ENCODE measurements at regions not wholly inside any gene's neighbourhood (a gene's known extent, or its start where the extent isn't known, plus 50 kb on each side); places are given as distances from the start of the nearest gene placed in this dataset.
"Not testable (repeated sequence)": the region's sequence is repeated elsewhere in the genome, so short reads cannot be mapped to it uniquely, and the experiment has no call there.

- Mint-ChIP-seq H3K4me1 (ENCODE audit: low read depth) (no peaks in the 10 kb centered on the region), H3K4me3 (no peak overlapping the region), H3K9me3 (peaks cover 21% of the 10 kb centered on the region), H3K27ac (no peak overlapping the region), H3K27me3 (no peaks in the 10 kb centered on the region), H3K36me3 (ENCODE audit: low read depth) (no peaks in the 10 kb centered on the region)
Measured at GRCh38 chr3:82596805-82597204, 835.4 kb upstream of the GBE1 start.

- H3K27ac Mint-ChIP-seq = no peak overlapping the region
- H3K4me3 Mint-ChIP-seq = no peak overlapping the region
- H3K4me1 Mint-ChIP-seq (ENCODE audit: low read depth) = no peaks in the 10 kb centered on the region
- no peaks in the 10 kb centered on the region for H3K27me3 Mint-ChIP-seq
- no peaks in the 10 kb centered on the region for H3K36me3 Mint-ChIP-seq (ENCODE audit: low read depth)
- peaks cover 17% of the 10 kb centered on the region for H3K9me3 Mint-ChIP-seq
Measured at GRCh38 chr3:82595530-82595929, 834.1 kb upstream of the GBE1 start.

GRCh38 chr3:82587174-82587573 lies 825.7 kb upstream of the GBE1 start:
- H3K4me3 Mint-ChIP-seq = no peak overlapping the region
- no peaks in the 10 kb centered on the region for H3K9me3 Mint-ChIP-seq
- H3K36me3 Mint-ChIP-seq (ENCODE audit: low read depth) = no peaks in the 10 kb centered on the region
- no peaks in the 10 kb centered on the region for H3K4me1 Mint-ChIP-seq (ENCODE audit: low read depth)
- H3K27ac Mint-ChIP-seq = no peak overlapping the region
- no peaks in the 10 kb centered on the region for H3K27me3 Mint-ChIP-seq

GRCh38 chr3:82586414-82586813 lies 825.0 kb upstream of the GBE1 start:
- no peaks in the 10 kb centered on the region for H3K4me1 Mint-ChIP-seq (ENCODE audit: low read depth)

GRCh38 chr3:82586002-82586401 lies 824.6 kb upstream of the GBE1 start:
- not testable (repeated sequence) for H3K4me3 Mint-ChIP-seq; H3K27ac Mint-ChIP-seq; H3K4me1 Mint-ChIP-seq (ENCODE audit: low read depth); H3K36me3 Mint-ChIP-seq (ENCODE audit: low read depth); H3K27me3 Mint-ChIP-seq; H3K9me3 Mint-ChIP-seq

More at GRCh38 chr3:82586414-82586813, 825.0 kb upstream of the GBE1 start:
- Mint-ChIP-seq H3K4me3 (no peak overlapping the region), H3K9me3 (no peaks in the 10 kb centered on the region), H3K27me3 (no peaks in the 10 kb centered on the region), H3K27ac (no peak overlapping the region), H3K36me3 (ENCODE audit: low read depth) (no peaks in the 10 kb centered on the region)

GRCh38 chr3:82585591-82585990 lies 824.1 kb upstream of the GBE1 start:
- H3K27me3 Mint-ChIP-seq; H3K4me3 Mint-ChIP-seq; H3K27ac Mint-ChIP-seq; H3K9me3 Mint-ChIP-seq; H3K4me1 Mint-ChIP-seq (ENCODE audit: low read depth); H3K36me3 Mint-ChIP-seq (ENCODE audit: low read depth): not testable (repeated sequence)

GRCh38 chr3:82584861-82585260 lies 823.4 kb upstream of the GBE1 start:
- not testable (repeated sequence) for H3K27ac Mint-ChIP-seq; H3K4me3 Mint-ChIP-seq; H3K9me3 Mint-ChIP-seq; H3K4me1 Mint-ChIP-seq (ENCODE audit: low read depth); H3K27me3 Mint-ChIP-seq; H3K36me3 Mint-ChIP-seq (ENCODE audit: low read depth)

- not testable (repeated sequence) for H3K36me3 Mint-ChIP-seq (ENCODE audit: low read depth); H3K4me3 Mint-ChIP-seq; H3K27me3 Mint-ChIP-seq; H3K27ac Mint-ChIP-seq; H3K9me3 Mint-ChIP-seq; H3K4me1 Mint-ChIP-seq (ENCODE audit: low read depth)
Measured at GRCh38 chr3:82584415-82584814, 823.0 kb upstream of the GBE1 start.

GRCh38 chr3:82581350-82581749 lies 819.9 kb upstream of the GBE1 start:
- no peak overlapping the region for H3K27ac Mint-ChIP-seq
- no peak overlapping the region for H3K4me3 Mint-ChIP-seq
- peaks cover 9% of the 10 kb centered on the region for H3K9me3 Mint-ChIP-seq
- no peaks in the 10 kb centered on the region for H3K4me1 Mint-ChIP-seq (ENCODE audit: low read depth)
- H3K36me3 Mint-ChIP-seq (ENCODE audit: low read depth) = no peaks in the 10 kb centered on the region
- H3K27me3 Mint-ChIP-seq = no peaks in the 10 kb centered on the region

- no peak overlapping the region for H3K27ac Mint-ChIP-seq
- H3K4me3 Mint-ChIP-seq = no peak overlapping the region
- H3K4me1 Mint-ChIP-seq (ENCODE audit: low read depth) = no peaks in the 10 kb centered on the region
- no peaks in the 10 kb centered on the region for H3K27me3 Mint-ChIP-seq
- peaks cover 2% of the 10 kb centered on the region for H3K9me3 Mint-ChIP-seq
- no peaks in the 10 kb centered on the region for H3K36me3 Mint-ChIP-seq (ENCODE audit: low read depth)
Measured at GRCh38 chr3:82572721-82573120, 811.3 kb upstream of the GBE1 start.

GRCh38 chr3:82568776-82569338 lies 807.4 kb upstream of the GBE1 start:
- H3K27ac Mint-ChIP-seq = no peak overlapping the region
- H3K9me3 Mint-ChIP-seq = peaks cover 4% of the 10 kb centered on the region
- H3K27me3 Mint-ChIP-seq = no peaks in the 10 kb centered on the region
- H3K36me3 Mint-ChIP-seq (ENCODE audit: low read depth) = no peaks in the 10 kb centered on the region
- no peaks in the 10 kb centered on the region for H3K4me1 Mint-ChIP-seq (ENCODE audit: low read depth)
- no peak overlapping the region for H3K4me3 Mint-ChIP-seq

- Mint-ChIP-seq H3K27me3 (no peaks in the 10 kb centered on the region), H3K4me3 (no peak overlapping the region), H3K4me1 (ENCODE audit: low read depth) (no peaks in the 10 kb centered on the region), H3K27ac (no peak overlapping the region), H3K36me3 (ENCODE audit: low read depth) (no peaks in the 10 kb centered on the region), H3K9me3 (peaks cover 4% of the 10 kb centered on the region)
Measured at GRCh38 chr3:82567029-82567600, 805.7 kb upstream of the GBE1 start.

- Mint-ChIP-seq H3K27me3 (no peaks in the 10 kb centered on the region), H3K4me3 (no peak overlapping the region), H3K4me1 (ENCODE audit: low read depth) (no peaks in the 10 kb centered on the region), H3K9me3 (peaks cover 7% of the 10 kb centered on the region), H3K36me3 (ENCODE audit: low read depth) (no peaks in the 10 kb centered on the region), H3K27ac (no peak overlapping the region)
Measured at GRCh38 chr3:82562896-82563295, 801.5 kb upstream of the GBE1 start.

GRCh38 chr3:82561784-82562183 lies 800.3 kb upstream of the GBE1 start:
- no peak overlapping the region for H3K4me3 Mint-ChIP-seq
- no peaks in the 10 kb centered on the region for H3K4me1 Mint-ChIP-seq (ENCODE audit: low read depth)
- no peaks in the 10 kb centered on the region for H3K27me3 Mint-ChIP-seq
- no peaks in the 10 kb centered on the region for H3K36me3 Mint-ChIP-seq (ENCODE audit: low read depth)
- peaks cover 7% of the 10 kb centered on the region for H3K9me3 Mint-ChIP-seq
- no peak overlapping the region for H3K27ac Mint-ChIP-seq

GRCh38 chr3:82558081-82558480 lies 796.6 kb upstream of the GBE1 start:
- no peaks in the 10 kb centered on the region for H3K36me3 Mint-ChIP-seq (ENCODE audit: low read depth)
- H3K4me1 Mint-ChIP-seq (ENCODE audit: low read depth) = no peaks in the 10 kb centered on the region
- no peak overlapping the region for H3K27ac Mint-ChIP-seq
- H3K27me3 Mint-ChIP-seq = no peaks in the 10 kb centered on the region
- H3K4me3 Mint-ChIP-seq = no peak overlapping the region
- peaks cover 7% of the 10 kb centered on the region for H3K9me3 Mint-ChIP-seq

GRCh38 chr3:82556113-82556512 lies 794.7 kb upstream of the GBE1 start:
- Mint-ChIP-seq H3K9me3 (peaks cover 7% of the 10 kb centered on the region), H3K4me3 (no peak overlapping the region), H3K27ac (no peak overlapping the region), H3K4me1 (ENCODE audit: low read depth) (no peaks in the 10 kb centered on the region), H3K27me3 (no peaks in the 10 kb centered on the region), H3K36me3 (ENCODE audit: low read depth) (no peaks in the 10 kb centered on the region)

All from stimulated activated naive CD8-positive, alpha-beta T cell treated with anti-CD3 and anti-CD28 coated beads, Interleukin-15, Interleukin-2, amounts not matched to agents 100 ng/mL and 50 ng/mL, for 24 hours (primary cell).